IPS-15b (cell line): ENCODE measurements at regions not wholly inside any gene's neighbourhood (a gene's known extent, or its start where the extent isn't known, plus 50 kb on each side); places are given as distances from the start of the nearest gene placed in this dataset.

Experiments
- H3K27me3 ChIP-seq: one replicate; pipeline ENCODE4 v1.6.1; 2013; ENCODE audit warnings: low read length; ENCODE audit not compliant: control insufficient read depth, insufficient read depth
- H3K36me3 ChIP-seq: one replicate; pipeline ENCODE4 v1.6.1; 2013; ENCODE audit warnings: low read length; ENCODE audit not compliant: control insufficient read depth, insufficient read depth
- H3K4me1 ChIP-seq: one replicate; pipeline ENCODE4 v1.6.1; 2013; ENCODE audit warnings: mild to moderate bottlenecking, low read length; ENCODE audit not compliant: control insufficient read depth, insufficient read depth
- H3K4me3 ChIP-seq: one replicate; pipeline ENCODE4 v1.5.1; 2013; ENCODE audit warnings: low read depth, low read length
- H3K9ac ChIP-seq: one replicate; pipeline ENCODE4 v1.6.1; 2013; ENCODE audit warnings: low read depth, mild to moderate bottlenecking, low read length
- H3K9me3 ChIP-seq: one replicate; pipeline ENCODE4 v1.6.1; 2013; ENCODE audit warnings: mild to moderate bottlenecking, low read length; ENCODE audit not compliant: control insufficient read depth, insufficient read depth

DNA sequence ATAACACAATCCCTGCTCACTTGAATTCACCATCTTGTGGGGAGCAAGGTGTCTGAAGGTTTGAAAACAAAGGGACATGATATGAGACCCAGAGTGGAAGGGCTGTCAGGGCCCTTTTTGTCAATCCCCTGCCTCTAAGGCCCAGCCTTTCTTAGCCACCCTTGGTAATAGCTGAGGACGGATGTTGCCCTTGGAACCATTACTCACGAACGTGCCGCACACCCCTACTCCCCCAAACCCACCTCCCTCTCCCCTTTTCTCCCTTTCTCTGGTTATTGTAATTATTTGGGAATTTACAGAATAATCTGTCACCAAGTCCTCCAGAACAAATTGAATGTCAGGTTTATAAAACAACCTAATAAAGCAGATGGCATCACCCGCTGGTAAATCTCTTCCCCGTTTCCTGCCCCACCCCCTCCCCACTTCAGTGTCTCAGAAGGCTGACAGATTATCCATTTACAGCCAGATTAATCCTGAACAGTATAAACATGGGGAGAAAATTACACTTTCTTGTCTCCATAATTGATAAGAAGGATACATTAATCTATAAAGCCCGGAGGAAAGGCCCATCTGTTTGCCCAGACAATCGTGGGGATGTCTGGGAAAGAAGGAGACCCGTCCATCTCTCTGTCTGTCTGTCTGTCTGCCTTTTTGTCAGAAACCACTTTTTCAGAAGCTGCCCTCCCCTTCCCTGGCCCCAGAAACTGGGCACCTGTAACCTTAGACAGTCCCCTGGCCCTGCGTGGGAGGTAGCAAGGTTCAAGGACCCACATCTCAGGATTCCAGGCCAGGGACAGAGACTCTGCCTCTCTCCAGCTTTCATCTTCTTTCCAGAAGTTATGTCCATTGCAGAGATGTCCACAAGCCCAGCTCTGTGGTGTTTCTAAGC, 60.6 kb upstream of the CD34 start:
- no peaks in the 10 kb centered on the region for H3K9me3 ChIP-seq
- H3K27me3 ChIP-seq, result no peaks in the 10 kb centered on the region
- H3K36me3 ChIP-seq, result no peaks in the 10 kb centered on the region
- H3K4me3 ChIP-seq, result no peak overlapping the region
- H3K4me1 ChIP-seq, result no peaks in the 10 kb centered on the region
- no peak overlapping the region for H3K9ac ChIP-seq

DNA sequence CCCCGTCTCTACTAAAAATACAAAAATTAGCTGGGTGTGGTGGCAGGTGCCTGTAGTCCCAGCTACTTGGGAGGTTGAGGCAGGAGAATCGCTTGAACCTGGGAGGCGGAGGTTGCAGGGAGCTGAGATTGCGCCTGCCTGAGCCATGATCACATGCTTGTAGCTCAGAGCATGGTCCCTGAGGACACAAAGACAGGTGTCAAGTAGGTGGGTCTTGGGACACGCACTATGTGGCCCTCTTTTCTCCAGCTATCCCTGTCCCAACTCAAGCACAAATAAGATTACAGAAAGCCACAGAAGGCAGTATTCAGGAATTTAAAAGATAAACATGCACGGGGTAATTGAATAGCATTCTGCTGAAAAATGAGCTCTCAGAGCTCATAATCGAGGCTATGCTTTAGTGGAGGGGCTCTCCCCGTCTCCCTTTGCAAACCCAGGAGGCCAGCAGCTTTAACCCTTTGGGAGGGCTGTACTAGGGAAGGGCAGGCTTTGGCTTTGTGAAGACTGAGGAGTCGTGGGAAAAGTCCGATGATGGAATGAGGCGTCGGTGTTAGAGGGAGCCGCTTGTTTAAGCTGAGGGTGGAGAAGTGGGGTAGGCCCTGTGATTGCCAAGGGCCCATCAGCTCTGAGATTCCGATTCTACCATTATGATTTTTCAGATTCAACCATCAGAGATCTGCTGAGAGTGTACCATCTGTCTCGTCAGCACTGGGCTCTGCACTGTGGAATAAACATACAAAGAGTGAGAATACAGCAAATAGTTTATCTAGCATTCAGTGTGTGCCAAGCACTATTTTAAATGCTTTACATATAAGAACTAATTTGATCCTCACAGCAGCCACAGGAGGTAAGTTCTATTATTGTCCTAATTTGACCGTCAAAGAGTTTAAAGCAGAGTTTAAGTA, 59.7 kb upstream of the CD34 start:
- H3K9me3 ChIP-seq, result no peaks in the 10 kb centered on the region
- no peaks in the 10 kb centered on the region for H3K4me1 ChIP-seq
- H3K9ac ChIP-seq, result no peak overlapping the region
- peaks cover 8% of the 10 kb centered on the region for H3K27me3 ChIP-seq
- no peak overlapping the region for H3K4me3 ChIP-seq
- H3K36me3 ChIP-seq, result no peaks in the 10 kb centered on the region

DNA sequence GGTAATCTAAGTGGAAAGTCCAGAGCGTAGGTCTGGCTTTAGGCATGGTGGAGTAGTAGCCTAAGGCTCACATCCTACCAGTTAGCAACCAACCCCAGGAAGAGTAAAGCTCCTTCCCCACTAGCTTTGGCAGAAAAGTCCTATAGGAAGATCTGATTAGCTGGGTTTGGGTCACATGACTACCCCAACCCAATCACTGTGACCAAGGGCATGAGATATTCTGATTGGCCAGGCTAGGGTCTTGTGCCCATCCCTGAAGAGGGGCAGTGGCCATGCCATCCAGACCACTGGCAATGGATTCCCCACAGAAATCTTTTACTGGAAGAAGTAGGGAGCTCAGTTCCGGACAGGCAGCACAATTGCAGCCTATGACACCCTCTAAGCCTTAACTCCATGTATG, 58.6 kb upstream of the CD34 start:
- Histone ChIP-seq H3K27me3 (peaks cover 19% of the 10 kb centered on the region), H3K9me3 (no peaks in the 10 kb centered on the region), H3K4me3 (no peak overlapping the region), H3K36me3 (no peaks in the 10 kb centered on the region), H3K4me1 (no peaks in the 10 kb centered on the region), H3K9ac (no peak overlapping the region)

DNA sequence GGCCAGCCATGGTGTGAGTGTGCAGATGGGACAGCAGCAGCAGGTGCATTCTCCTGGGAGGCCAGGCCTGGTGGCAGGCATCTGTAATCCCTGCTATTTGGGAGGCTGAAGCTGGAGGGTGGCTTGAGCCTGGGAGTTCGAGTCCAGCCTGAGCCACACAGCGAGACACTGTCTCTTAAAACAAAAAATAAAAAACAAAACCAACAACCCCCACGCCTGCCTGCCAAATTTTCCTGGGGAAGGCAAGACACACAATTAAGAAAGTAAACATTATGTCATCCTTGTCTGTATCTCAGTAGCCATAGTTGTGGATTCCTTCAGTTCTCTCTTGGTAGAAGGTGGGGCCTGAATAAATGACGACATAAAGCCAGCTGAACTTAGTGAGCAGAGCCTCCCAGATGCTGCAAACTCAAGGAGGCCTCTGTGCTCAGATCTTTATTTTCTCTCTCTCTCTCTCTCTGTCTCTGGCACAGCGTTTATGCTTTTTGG, 57.6 kb upstream of the CD34 start:
- peaks cover 26% of the 10 kb centered on the region for H3K27me3 ChIP-seq
- no peak overlapping the region for H3K4me3 ChIP-seq
- H3K36me3 ChIP-seq, result no peaks in the 10 kb centered on the region
- H3K4me1 ChIP-seq, result no peaks in the 10 kb centered on the region
- H3K9ac ChIP-seq, result no peak overlapping the region
- no peaks in the 10 kb centered on the region for H3K9me3 ChIP-seq

DNA sequence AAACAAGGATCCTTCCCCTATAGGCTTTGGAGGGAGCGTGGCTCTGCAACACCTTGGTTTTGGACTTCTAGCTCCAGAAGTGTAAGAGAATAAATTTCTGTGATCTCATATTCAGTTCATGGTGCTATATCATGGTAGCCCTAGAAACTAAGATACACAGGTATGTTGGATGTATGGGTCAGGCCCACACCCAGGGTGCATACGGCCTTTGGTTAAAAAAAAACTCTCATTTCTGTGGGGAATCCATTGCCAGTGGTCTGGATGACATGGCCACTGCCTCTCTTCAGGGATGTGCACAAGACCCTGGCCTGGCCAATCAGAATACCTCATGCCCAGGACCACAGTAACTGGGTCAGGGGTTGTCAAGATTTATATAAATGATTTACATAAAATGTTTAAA, 56.8 kb upstream of the CD34 start:
- Histone ChIP-seq H3K4me1 (no peaks in the 10 kb centered on the region), H3K9ac (no peak overlapping the region), H3K9me3 (no peaks in the 10 kb centered on the region), H3K36me3 (no peaks in the 10 kb centered on the region), H3K4me3 (no peak overlapping the region), H3K27me3 (peaks cover 27% of the 10 kb centered on the region)

DNA sequence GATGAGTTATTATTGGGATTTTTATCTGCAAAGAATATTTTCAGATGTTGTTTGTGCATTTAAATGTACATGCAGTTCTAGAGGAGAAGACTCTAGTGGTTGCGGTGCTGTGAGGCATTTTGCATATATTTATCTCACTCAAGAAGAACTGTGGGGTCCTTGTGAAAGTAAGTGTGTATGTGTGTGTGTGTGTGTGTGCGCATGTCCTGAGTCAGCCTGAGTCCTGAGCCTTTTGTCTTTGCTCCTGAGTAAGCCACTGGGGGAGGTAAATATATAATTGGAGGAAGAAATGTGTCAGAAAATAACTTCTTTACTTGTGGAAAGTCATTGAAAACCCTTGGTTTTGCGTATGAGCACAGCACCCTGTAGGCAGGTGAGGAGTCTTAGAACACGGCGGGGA, 55.6 kb upstream of the CD34 start:
- Histone ChIP-seq H3K4me3 (no peak overlapping the region), H3K4me1 (no peaks in the 10 kb centered on the region), H3K36me3 (no peaks in the 10 kb centered on the region), H3K9me3 (no peaks in the 10 kb centered on the region), H3K27me3 (peaks cover 39% of the 10 kb centered on the region), H3K9ac (no peak overlapping the region)

DNA sequence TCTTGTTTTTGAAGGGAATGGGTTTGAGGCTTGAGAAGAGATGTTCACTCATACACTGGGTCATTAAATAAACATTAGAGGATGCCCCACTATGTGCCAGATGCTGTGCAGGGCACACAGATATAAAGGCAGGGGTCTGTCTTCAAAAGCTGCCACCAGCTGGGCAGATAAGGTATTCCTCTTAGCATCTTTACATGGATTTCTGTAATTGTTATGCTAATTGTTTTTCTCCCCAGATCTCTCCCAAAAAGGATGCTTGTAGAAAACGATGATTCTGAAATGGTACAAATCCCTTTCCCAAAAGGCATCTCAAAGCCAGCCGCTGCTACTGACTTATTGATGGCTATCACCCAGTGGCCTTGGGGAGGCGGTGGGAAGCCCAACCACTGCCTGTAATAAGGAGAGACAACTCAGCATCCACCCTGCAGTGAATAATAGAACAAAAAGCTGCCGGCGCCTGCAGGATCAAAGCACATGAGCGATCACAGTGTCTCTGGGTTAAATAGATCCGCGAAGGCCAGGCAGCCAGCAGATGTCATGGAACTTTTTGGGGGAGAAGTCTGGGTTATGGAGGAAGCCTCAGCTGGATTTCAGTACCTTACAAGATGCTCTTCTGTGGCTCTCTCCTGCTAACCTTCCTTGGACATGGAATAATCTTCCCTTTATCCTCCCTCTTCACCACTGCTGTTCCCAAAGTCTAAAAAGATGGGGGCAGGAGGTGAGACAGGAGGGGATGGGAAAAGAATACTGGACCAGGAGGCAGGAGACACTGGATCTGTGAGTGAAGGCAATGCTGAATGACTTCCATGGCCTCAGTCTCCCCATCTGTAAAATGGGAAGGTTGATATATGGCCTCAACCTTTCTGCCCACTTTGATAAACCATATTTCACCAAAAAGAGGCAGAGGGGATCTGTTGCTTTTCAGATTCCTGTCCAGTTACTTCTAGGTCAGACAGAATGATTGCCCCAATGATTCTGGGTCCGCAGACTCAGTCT, 54.8 kb upstream of the CD34 start:
- Histone ChIP-seq H3K36me3 (no peaks in the 10 kb centered on the region), H3K9me3 (no peaks in the 10 kb centered on the region), H3K9ac (no peak overlapping the region), H3K27me3 (peaks cover 47% of the 10 kb centered on the region), H3K4me3 (no peak overlapping the region), H3K4me1 (no peaks in the 10 kb centered on the region)

DNA sequence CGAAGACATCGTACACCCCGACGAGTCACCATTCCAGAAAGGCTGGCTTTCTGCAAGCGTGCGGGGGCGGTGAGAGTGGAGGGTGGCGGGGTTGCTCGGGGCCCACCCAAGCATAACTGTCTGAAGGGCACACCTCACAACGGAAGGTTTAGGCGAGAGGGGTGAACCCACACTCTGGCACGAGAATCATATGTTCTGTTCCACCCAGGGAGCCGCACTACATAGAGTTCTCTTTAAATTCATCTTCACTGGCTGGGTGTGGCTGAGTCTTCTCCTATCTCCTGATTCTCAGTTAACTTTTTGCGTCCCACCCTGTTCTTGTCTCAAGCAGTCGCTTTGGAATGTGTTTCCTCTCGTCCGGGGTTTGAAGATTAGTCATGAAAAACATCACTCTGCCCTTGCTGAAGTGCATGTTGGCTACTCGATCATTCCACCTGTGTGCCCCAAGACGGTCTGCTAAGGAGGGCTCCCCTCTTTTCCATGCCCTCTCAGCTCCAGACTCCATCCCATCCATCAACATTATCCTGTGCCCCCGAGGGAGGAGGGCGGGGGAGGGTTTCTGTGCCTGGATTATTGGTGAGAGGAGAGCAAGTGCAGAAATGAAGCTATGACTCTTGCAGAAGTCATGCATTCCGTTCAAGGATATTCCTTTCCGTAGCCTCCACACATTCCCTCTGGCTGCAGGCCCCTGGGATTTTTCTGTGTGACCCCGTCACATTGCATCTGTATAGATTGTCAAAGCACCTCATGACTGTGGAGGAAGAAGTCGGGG, 53.5 kb upstream of the CD34 start:
- Histone ChIP-seq H3K27me3 (peaks cover 59% of the 10 kb centered on the region), H3K9ac (no peak overlapping the region)

DNA sequence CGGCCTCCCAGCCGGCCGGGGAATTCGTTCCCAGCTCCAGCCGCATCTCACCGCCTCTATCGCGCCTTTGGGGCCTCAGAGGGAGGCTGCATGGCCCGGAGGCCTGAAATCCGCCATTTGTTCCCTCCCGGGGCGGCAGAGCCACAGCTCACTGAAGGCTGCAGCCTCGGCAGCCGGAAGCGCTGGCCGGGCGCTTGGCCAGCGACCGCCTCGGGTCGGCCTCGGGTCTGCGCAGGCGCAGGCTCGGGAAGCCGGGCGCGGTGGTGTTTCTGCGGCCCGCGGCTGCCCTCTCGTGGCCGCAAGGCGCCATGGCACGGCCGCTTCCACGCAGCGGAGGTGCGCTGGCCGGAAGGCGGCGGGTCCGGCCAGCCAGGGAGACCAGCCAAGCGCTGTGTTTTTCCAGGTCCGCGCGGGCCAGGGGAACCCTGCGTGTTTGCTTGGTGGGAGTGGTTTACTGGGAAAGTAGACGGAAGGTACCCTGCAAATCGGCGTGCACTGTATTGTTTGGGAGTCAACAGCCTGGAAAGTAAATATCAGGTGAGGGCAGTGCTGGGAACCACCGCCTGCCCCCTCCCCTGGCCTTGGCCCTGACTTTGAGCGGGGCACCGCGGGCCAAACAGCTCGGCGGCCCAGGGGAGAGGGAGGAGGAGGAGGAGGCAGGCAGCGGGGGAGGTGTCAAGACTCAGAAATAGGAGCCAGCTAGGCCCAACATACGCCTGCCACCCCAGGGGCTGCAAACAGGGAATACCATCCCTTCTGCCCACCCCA, 52.7 kb upstream of the CD34 start:
- Histone ChIP-seq H3K36me3 (no peaks in the 10 kb centered on the region), H3K9me3 (no peaks in the 10 kb centered on the region), H3K9ac (peak overlapping the region; percentile 77), H3K4me3 (peak overlapping the region; percentile 63), H3K4me1 (peaks cover 2% of the 10 kb centered on the region), H3K27me3 (peaks cover 66% of the 10 kb centered on the region)

More for the DNA sequence above, 53.5 kb upstream of the CD34 start:
- Histone ChIP-seq H3K36me3 (no peaks in the 10 kb centered on the region), H3K4me3 (peak overlapping the region; percentile 56), H3K4me1 (peaks cover 2% of the 10 kb centered on the region), H3K9me3 (no peaks in the 10 kb centered on the region)
